OCI-LY3 (cell line): ENCODE measurements at regions not wholly inside any gene's neighbourhood (a gene's known extent, or its start where the extent isn't known, plus 50 kb on each side); places are given as distances from the start of the nearest gene placed in this dataset.

Source experiments
- H2AFZ ChIP-seq: fragments of 200-600, 300-600 bp; shearing (Covaris generic); 2 replicates; pipeline ENCODE4 v1.6.0; 2014; ENCODE audit warnings: antibody characterized with exemption, low read depth, low read length
- H3K27ac ChIP-seq: fragments of 200-600, 300-600 bp; sonication (generic); 2 replicates; pipeline ENCODE4 v1.5.1; 2014; ENCODE audit warnings: mild to moderate bottlenecking, low read length, moderate library complexity, mixed read lengths
- H3K27me3 ChIP-seq: fragments of 200-600, 300-600 bp; sonication (generic); 2 replicates; pipeline ENCODE4 v1.6.1; 2014; ENCODE audit warnings: low read depth, low read length, mixed read lengths
- H3K36me3 ChIP-seq: fragments of 200-600, 300-600 bp; sonication (generic); replicated peaks from 2 replicates; pipeline ENCODE3; 2014; ENCODE audit warnings: low read depth, low read length, mixed read lengths
- H3K4me1 ChIP-seq: fragments of 300-600, 200-600 bp; sonication (generic); 2 replicates; pipeline ENCODE4 v1.6.1; 2014; ENCODE audit warnings: low read length, mixed read lengths
- H3K4me2 ChIP-seq: fragments of 200-600, 300-600 bp; sonication (generic); 2 replicates; pipeline ENCODE4 v1.6.1; 2014; ENCODE audit warnings: low read length, mixed read lengths
- H3K4me3 ChIP-seq: fragments of 300-600, 200-600 bp; sonication (generic); 2 replicates; pipeline ENCODE4 v1.5.1; 2014; ENCODE audit warnings: antibody characterized with exemption, mild to moderate bottlenecking, low read length, moderate library complexity
- H3K79me2 ChIP-seq: fragments of 300-600, 200-600 bp; shearing (Covaris generic); 2 replicates; pipeline ENCODE4 v1.6.1; 2014; ENCODE audit warnings: mild to moderate bottlenecking, low read length, mixed read lengths
- H3K9ac ChIP-seq: fragments of 300-600, 200-600 bp; shearing (Covaris generic); 2 replicates; pipeline ENCODE4 v1.6.0; 2014; ENCODE audit warnings: mild to moderate bottlenecking, low read length, moderate library complexity
- H3K9me3 ChIP-seq: fragments of 200-600, 300-600 bp; shearing (Covaris generic); 2 replicates; pipeline ENCODE4 v1.6.1; 2014; ENCODE audit warnings: low read length, mixed read lengths; ENCODE audit not compliant: insufficient read depth
- H4K20me1 ChIP-seq: fragments of 200-600, 300-600 bp; sonication (generic); 2 replicates; pipeline ENCODE4 v1.6.1; 2016; ENCODE audit warnings: low read length, mixed read lengths; ENCODE audit not compliant: insufficient read depth
- CTCF ChIP-seq: fragments of 200-600, 300-600 bp; sonication (generic); IDR thresholded peaks from 2 replicates; pipeline ENCODE4 v1.5.1; 2014; ENCODE audit warnings: antibody characterized with exemption, low read length, low read depth
- EZH2phosphoT487 ChIP-seq: fragments of 200-600 bp; shearing (Covaris generic); IDR thresholded peaks from 2 replicates; pipeline ENCODE4 v1.6.1; 2018; ENCODE audit warnings: antibody characterized with exemption, mixed run types, low read depth

- Histone ChIP-seq H3K4me3 (no peak overlapping the region), H3K36me3 (no peaks in the 10 kb centered on the region), H3K27ac (no peak overlapping the region), H3K9ac (no peak overlapping the region), H3K27me3 (peaks cover 20% of the 10 kb centered on the region; the same call in 1 of the 2 replicates), H4K20me1 (no peaks in the 10 kb centered on the region), H3K9me3 (no peaks in the 10 kb centered on the region), H3K4me1 (0 out of 2 replicates have a peak, but pooled peaks cover 6% of the 10 kb centered on the region), H3K4me2 (no peak overlapping the region), H3K79me2 (no peaks in the 10 kb centered on the region), H2AFZ (no peak overlapping the region)
- 0 out of 2 replicates have a peak, but pooled peaks have one; percentile 13 for TF ChIP-seq CTCF
- no peak for TF ChIP-seq EZH2phosphoT487
Measured at GRCh38 chr5:167969998-167970397, 321.4 kb upstream of the WWC1 start.

DNA sequence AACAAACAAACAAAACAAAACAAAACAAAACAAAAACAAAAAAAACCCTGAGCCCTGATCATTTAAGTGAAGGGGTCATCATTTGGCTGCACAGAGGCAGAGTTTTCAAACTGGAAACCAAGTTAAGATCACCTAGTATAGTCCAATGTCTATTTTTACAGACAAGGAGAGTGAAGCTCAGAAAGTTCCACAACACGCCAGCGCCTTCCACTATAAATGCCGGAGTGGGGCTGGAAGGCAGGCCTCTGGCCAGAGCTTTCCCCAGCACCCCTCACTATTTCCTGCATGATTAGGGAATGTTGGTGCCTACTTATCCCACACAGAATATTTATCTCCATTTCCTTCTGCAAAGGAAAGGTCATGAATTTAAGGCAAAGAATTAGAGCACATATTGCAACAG, 319.7 kb upstream of the WWC1 start:
- H3K9ac ChIP-seq, result no peak overlapping the region
- H3K27me3 ChIP-seq, result peaks cover 13% of the 10 kb centered on the region; the same call in 1 of the 2 replicates
- H3K79me2 ChIP-seq, result no peaks in the 10 kb centered on the region
- H3K4me3 ChIP-seq, result no peak overlapping the region
- TF ChIP-seq CTCF, result no peak
- H3K4me1 ChIP-seq, result 0 out of 2 replicates have a peak, but pooled peaks cover 6% of the 10 kb centered on the region
- H3K36me3 ChIP-seq, result no peaks in the 10 kb centered on the region
- H4K20me1 ChIP-seq, result no peaks in the 10 kb centered on the region
- H3K27ac ChIP-seq, result no peak overlapping the region
- no peak overlapping the region for H2AFZ ChIP-seq
- H3K9me3 ChIP-seq, result no peaks in the 10 kb centered on the region
- no peak overlapping the region for H3K4me2 ChIP-seq

GRCh38 chr5:167973126-167973525, 318.3 kb upstream of the WWC1 start:
- no peak overlapping the region for H3K4me3 ChIP-seq
- no peaks in the 10 kb centered on the region for H4K20me1 ChIP-seq
- H3K4me2 ChIP-seq, result no peak overlapping the region
- no peaks in the 10 kb centered on the region for H3K79me2 ChIP-seq
- H3K9ac ChIP-seq, result no peak overlapping the region
- H3K4me1 ChIP-seq, result 0 out of 2 replicates have a peak, but pooled peaks cover 6% of the 10 kb centered on the region
- H2AFZ ChIP-seq, result no peak overlapping the region
- no peak overlapping the region for H3K27ac ChIP-seq
- peaks cover 10% of the 10 kb centered on the region; the same call in 1 of the 2 replicates for H3K27me3 ChIP-seq
- no peak for TF ChIP-seq EZH2phosphoT487
- no peak for TF ChIP-seq CTCF
- H3K9me3 ChIP-seq, result no peaks in the 10 kb centered on the region
- H3K36me3 ChIP-seq, result no peaks in the 10 kb centered on the region

- Histone ChIP-seq H3K9ac (no peak overlapping the region), H2AFZ (no peak overlapping the region), H4K20me1 (no peaks in the 10 kb centered on the region), H3K9me3 (no peaks in the 10 kb centered on the region), H3K4me2 (no peak overlapping the region), H3K4me3 (no peak overlapping the region), H3K36me3 (no peaks in the 10 kb centered on the region), H3K4me1 (no peaks in the 10 kb centered on the region), H3K27ac (no peak overlapping the region), H3K79me2 (no peaks in the 10 kb centered on the region), H3K27me3 (0 out of 2 replicates have a peak, but pooled peaks cover 7% of the 10 kb centered on the region)
- TF ChIP-seq EZH2phosphoT487 (no peak), CTCF (no peak)
Measured at GRCh38 chr5:167984951-167985350, 306.5 kb upstream of the WWC1 start.
